BE2C (cell line): ENCODE measurements at regions not wholly inside any gene's neighbourhood (a gene's known extent, or its start where the extent isn't known, plus 50 kb on each side); places are given as distances from the start of the nearest gene placed in this dataset.
"Not testable (repeated sequence)": the region's sequence is repeated elsewhere in the genome, so short reads cannot be mapped to it uniquely, and the experiment has no call there.

Experiments used
- DNase-seq: peaks from one replicate; pipeline ENCODE4 v3.0.0-alpha.2; 2020
- H3K27me3 ChIP-seq: fragments of 250-450 bp; sonication (Bioruptor Pico); 2 replicates; pipeline ENCODE4 v1.5.1; 2020; ENCODE audit warnings: mild to moderate bottlenecking
- H3K36me3 ChIP-seq: fragments of 250-450 bp; sonication (Bioruptor Pico); 2 replicates; pipeline ENCODE4 v1.5.1; 2020; ENCODE audit warnings: mild to moderate bottlenecking
- H3K4me1 ChIP-seq: fragments of 250-450 bp; sonication (Bioruptor Pico); 2 replicates; pipeline ENCODE4 v1.5.1; 2020
- H3K4me3 ChIP-seq: 2 replicates; pipeline ENCODE4 v1.5.1; 2011; ENCODE audit warnings: low read depth, low read length
- H3K9me3 ChIP-seq: fragments of 250-450 bp; sonication (Bioruptor Pico); 2 replicates; pipeline ENCODE4 v1.5.1; 2020
- TF ChIP-seq, protein P1 (sequence below): IDR thresholded peaks from 2 replicates; pipeline ENCODE4 v1.5.1; 2012; ENCODE audit warnings: mild to moderate bottlenecking, low read depth, low read length

DNA sequence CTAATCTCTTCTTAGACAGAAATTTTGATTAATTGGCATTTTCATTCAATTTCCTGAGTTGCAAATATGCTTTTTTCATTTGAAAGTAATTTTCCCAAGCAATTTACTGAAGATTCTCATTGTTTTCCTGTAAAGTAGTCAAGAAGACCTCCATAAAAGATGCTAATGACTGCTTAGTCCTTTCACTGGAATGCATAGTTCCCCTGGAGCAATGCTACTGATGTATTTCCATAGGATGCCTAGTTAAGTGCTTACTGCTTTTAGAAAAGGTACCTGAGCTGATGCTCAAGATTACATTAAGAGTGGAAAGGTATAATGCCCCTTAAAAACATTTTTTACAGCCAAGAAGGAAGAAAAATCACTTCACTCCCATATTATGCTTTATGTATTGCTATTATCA is 109.2 kb upstream of the EMB start:
- TF ChIP-seq, protein P1, sequence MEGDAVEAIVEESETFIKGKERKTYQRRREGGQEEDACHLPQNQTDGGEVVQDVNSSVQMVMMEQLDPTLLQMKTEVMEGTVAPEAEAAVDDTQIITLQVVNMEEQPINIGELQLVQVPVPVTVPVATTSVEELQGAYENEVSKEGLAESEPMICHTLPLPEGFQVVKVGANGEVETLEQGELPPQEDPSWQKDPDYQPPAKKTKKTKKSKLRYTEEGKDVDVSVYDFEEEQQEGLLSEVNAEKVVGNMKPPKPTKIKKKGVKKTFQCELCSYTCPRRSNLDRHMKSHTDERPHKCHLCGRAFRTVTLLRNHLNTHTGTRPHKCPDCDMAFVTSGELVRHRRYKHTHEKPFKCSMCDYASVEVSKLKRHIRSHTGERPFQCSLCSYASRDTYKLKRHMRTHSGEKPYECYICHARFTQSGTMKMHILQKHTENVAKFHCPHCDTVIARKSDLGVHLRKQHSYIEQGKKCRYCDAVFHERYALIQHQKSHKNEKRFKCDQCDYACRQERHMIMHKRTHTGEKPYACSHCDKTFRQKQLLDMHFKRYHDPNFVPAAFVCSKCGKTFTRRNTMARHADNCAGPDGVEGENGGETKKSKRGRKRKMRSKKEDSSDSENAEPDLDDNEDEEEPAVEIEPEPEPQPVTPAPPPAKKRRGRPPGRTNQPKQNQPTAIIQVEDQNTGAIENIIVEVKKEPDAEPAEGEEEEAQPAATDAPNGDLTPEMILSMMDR: no peak

GRCh38 chr5:50550993-50551392 is 109.9 kb upstream of the EMB start:
- Histone ChIP-seq H3K9me3 (no peaks in the 10 kb centered on the region), H3K4me3 (no peak overlapping the region), H3K36me3 (no peaks in the 10 kb centered on the region), H3K27me3 (no peaks in the 10 kb centered on the region), H3K4me1 (no peaks in the 10 kb centered on the region)
- TF ChIP-seq, protein P1: no peak
- DNase-seq: no peak

More for the DNA sequence above, 109.2 kb upstream of the EMB start:
- Histone ChIP-seq H3K9me3 (no peaks in the 10 kb centered on the region), H3K4me1 (no peaks in the 10 kb centered on the region), H3K4me3 (no peak overlapping the region), H3K27me3 (no peaks in the 10 kb centered on the region), H3K36me3 (no peaks in the 10 kb centered on the region)
- no peak for DNase-seq

DNA sequence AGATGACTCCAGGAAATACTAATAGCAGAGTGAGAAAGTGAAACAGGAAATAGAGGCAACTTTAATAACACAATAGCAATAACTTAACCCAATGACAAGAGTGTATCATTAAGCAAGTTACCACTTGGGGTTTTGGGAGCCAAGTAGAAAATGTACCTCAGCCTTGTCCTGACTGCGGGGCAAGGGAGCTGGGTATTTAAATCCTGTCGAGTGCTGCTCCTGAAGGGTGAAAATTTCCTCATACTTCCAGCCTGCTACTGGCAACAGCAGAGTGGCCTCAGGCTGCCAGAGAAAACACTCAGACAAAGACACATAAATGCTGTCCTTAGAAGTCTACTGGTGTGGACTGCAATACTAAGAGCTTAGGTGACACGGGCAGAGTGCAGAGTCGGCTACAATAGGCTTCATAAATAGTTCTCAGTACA is 112.5 kb upstream of the EMB start:
- Histone ChIP-seq H3K36me3 (no peaks in the 10 kb centered on the region), H3K27me3 (no peaks in the 10 kb centered on the region), H3K4me3 (no peak overlapping the region), H3K4me1 (no peaks in the 10 kb centered on the region), H3K9me3 (no peaks in the 10 kb centered on the region)
- DNase-seq: no peak
- TF ChIP-seq, protein P1: no peak

GRCh38 chr5:50558640-50559039 is 107.8 kb upstream of the PARP8 start:
- DNase-seq, H3K4me1 ChIP-seq, H3K4me3 ChIP-seq, H3K36me3 ChIP-seq, H3K27me3 ChIP-seq, H3K9me3 ChIP-seq: not testable (repeated sequence)

DNA sequence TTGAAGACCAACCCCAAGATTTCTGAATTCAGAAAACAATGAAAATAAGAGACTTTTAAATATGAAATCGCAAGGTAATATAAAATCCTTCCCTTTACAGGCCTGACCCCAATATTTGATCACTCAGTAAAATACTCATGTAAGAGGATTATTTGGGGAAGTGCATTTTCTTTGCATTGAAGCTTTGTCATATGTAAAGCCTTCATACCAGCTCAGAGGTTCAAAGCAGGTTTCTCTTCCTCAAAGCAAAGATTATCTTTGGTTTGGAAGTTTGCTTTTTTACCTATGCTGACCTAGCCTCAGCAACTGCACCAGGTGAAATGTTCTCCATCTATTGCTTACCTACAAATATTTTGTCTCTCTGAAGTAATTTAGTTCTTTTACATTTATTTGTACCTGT is 106.5 kb upstream of the PARP8 start:
- no peak for DNase-seq
- H3K4me1 ChIP-seq: no peaks in the 10 kb centered on the region
- H3K9me3 ChIP-seq: no peaks in the 10 kb centered on the region
- H3K27me3 ChIP-seq: no peaks in the 10 kb centered on the region
- no peaks in the 10 kb centered on the region for H3K36me3 ChIP-seq
- TF ChIP-seq, protein P1: no peak
- H3K4me3 ChIP-seq: no peak overlapping the region

- Histone ChIP-seq H3K36me3 (no peaks in the 10 kb centered on the region), H3K4me1 (no peaks in the 10 kb centered on the region), H3K27me3 (no peaks in the 10 kb centered on the region), H3K4me3 (no peak overlapping the region), H3K9me3 (no peaks in the 10 kb centered on the region)
- TF ChIP-seq, protein P1: no peak
- DNase-seq: no peak
These were observed 103.7 kb upstream of the PARP8 start for GRCh38 chr5:50562694-50563093.

DNA sequence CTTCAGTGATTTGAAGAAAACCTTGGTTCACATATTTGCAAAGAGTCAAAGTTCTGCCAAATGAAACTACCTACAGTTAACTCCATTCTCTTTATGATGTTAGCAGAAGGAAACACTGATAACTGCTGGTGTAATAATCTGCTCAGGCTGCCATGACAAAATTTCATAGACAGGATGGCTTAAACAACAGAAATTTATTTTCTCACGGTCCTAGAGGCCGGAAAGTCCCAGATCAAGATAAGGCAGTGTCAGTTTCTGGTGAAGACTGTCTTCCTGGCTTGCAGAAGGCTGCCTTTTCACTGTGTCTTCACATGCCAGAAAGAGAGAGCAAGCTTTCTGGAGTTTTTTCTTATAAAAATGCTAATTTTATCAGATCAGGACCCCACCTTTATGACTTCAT is 102.4 kb upstream of the PARP8 start:
- H3K9me3 ChIP-seq: no peaks in the 10 kb centered on the region
- no peaks in the 10 kb centered on the region for H3K27me3 ChIP-seq
- DNase-seq: no peak
- H3K4me3 ChIP-seq: no peak overlapping the region
- TF ChIP-seq, protein P1: no peak
- no peaks in the 10 kb centered on the region for H3K4me1 ChIP-seq
- no peaks in the 10 kb centered on the region for H3K36me3 ChIP-seq
